ENCODE measurements at regions not wholly inside any gene's neighbourhood (a gene's known extent, or its start where the extent isn't known, plus 50 kb on each side); places are given as distances from the start of the nearest gene placed in this dataset.

GRCh38 chr5:152568016-152568415, 162.9 kb upstream of the NMUR2 start:
- Mint-ChIP-seq H3K4me1 (no peaks in the 10 kb centered on the region), H3K27me3 (ENCODE audit: insufficient read depth) (no peaks in the 10 kb centered on the region), H3K4me3 (no peak overlapping the region), H3K36me3 (ENCODE audit: low read depth) (no peaks in the 10 kb centered on the region), H3K27ac (no peak overlapping the region), H3K9me3 (peaks cover 15% of the 10 kb centered on the region)
- TF ChIP-seq, protein P1, sequence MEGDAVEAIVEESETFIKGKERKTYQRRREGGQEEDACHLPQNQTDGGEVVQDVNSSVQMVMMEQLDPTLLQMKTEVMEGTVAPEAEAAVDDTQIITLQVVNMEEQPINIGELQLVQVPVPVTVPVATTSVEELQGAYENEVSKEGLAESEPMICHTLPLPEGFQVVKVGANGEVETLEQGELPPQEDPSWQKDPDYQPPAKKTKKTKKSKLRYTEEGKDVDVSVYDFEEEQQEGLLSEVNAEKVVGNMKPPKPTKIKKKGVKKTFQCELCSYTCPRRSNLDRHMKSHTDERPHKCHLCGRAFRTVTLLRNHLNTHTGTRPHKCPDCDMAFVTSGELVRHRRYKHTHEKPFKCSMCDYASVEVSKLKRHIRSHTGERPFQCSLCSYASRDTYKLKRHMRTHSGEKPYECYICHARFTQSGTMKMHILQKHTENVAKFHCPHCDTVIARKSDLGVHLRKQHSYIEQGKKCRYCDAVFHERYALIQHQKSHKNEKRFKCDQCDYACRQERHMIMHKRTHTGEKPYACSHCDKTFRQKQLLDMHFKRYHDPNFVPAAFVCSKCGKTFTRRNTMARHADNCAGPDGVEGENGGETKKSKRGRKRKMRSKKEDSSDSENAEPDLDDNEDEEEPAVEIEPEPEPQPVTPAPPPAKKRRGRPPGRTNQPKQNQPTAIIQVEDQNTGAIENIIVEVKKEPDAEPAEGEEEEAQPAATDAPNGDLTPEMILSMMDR (conservative IDR thresholded peaks at IDR 0.05): no peak
- no peak for DNase-seq
- WGBS, 2 experiments (ENCODE audit: insufficient coverage in 1 of 2, insufficient read length in 1 of 2): 80 to 87% methylated on average over 1 to 2 of the region's 2 CpGs
- Histone ChIP-seq H3K4me1 (ENCODE audit: control insufficient read depth, insufficient read depth, low read length) (no peaks in the 10 kb centered on the region), H3K4me3 (ENCODE audit: low read length) (no peak overlapping the region), H3K9me3 (ENCODE audit: control insufficient read depth, low read length) (peaks cover 23% of the 10 kb centered on the region), H3K27me3 (ENCODE audit: control insufficient read depth, insufficient read depth, low read length, poor library complexity, severe bottlenecking) (no peaks in the 10 kb centered on the region), H3K9ac (ENCODE audit: extremely low read depth, low read length, poor library complexity, severe bottlenecking) (no peak overlapping the region), H3K36me3 (ENCODE audit: control insufficient read depth, insufficient read depth, low read length) (no peaks in the 10 kb centered on the region), H3K27ac (ENCODE audit: low read depth, low read length) (no peak overlapping the region)

DNA sequence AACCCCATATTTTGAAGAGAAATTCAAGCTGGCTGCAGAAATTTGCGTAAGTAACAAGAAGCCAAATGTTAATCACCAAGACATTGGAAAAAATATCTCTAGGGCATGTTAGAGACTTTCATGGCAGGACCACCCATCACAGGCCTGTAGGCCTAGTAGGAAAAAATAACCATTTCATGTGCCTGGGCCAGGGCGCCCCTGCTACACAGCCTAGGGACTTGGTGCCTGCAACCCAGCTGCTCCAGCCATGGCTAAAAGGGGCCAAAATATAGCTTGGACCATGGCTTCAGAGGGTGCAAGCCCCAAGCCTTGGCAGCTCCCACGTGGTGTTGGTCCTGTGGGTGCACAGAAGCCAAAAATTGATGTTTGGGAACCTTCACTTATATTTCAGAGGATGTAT, 167.7 kb upstream of the NMUR2 start:
- Histone ChIP-seq H3K9ac (ENCODE audit: extremely low read depth, low read length, poor library complexity, severe bottlenecking) (no peak overlapping the region), H3K36me3 (ENCODE audit: control insufficient read depth, insufficient read depth, low read length) (no peaks in the 10 kb centered on the region), H3K27ac (ENCODE audit: low read depth, low read length) (no peak overlapping the region), H3K4me1 (ENCODE audit: control insufficient read depth, insufficient read depth, low read length) (no peaks in the 10 kb centered on the region), H3K4me3 (ENCODE audit: low read length) (no peak overlapping the region), H3K9me3 (ENCODE audit: control insufficient read depth, low read length) (peaks cover 9% of the 10 kb centered on the region), H3K27me3 (ENCODE audit: control insufficient read depth, insufficient read depth, low read length, poor library complexity, severe bottlenecking) (no peaks in the 10 kb centered on the region)
- TF ChIP-seq, protein P1 (conservative IDR thresholded peaks at IDR 0.05): no peak
- H3K4me1 Mint-ChIP-seq: no peaks in the 10 kb centered on the region
- no peak overlapping the region for H3K27ac Mint-ChIP-seq
- H3K4me3 Mint-ChIP-seq: no peak overlapping the region
- peaks cover 22% of the 10 kb centered on the region for H3K9me3 Mint-ChIP-seq
- no peaks in the 10 kb centered on the region for H3K27me3 Mint-ChIP-seq (ENCODE audit: insufficient read depth)
- no peaks in the 10 kb centered on the region for H3K36me3 Mint-ChIP-seq (ENCODE audit: low read depth)
- DNase-seq: no peak
- WGBS, 2 experiments (ENCODE audit: insufficient coverage in 1 of 2, insufficient read length in 1 of 2): 82 to 90% methylated on average over 3 of the region's 3 CpGs

DNA sequence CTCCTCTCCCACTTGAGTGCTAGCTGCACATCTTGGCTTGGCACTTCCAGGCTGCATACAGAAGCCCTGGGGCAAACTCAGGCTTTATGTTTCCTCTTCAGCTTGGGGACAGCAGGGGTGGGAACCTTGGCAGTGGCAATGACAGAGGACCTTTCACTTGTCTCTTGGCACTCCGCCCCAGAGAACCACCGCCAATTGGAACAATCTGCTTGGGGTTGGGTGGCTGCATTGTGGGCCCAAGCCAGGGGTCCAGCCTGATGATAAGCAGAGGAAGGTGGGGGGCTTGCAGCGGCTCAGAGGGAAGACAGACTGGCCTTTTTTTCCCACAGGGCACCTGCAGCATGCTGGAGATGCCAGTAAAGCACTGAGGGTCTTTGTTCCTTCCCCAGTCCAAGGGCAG, 179.0 kb upstream of the NMUR2 start:
- Histone ChIP-seq H3K9me3 (ENCODE audit: control insufficient read depth, low read length) (no peaks in the 10 kb centered on the region), H3K4me1 (ENCODE audit: control insufficient read depth, insufficient read depth, low read length) (no peaks in the 10 kb centered on the region), H3K36me3 (ENCODE audit: control insufficient read depth, insufficient read depth, low read length) (no peaks in the 10 kb centered on the region), H3K27ac (ENCODE audit: low read depth, low read length) (no peak overlapping the region), H3K4me3 (ENCODE audit: low read length) (no peak overlapping the region), H3K9ac (ENCODE audit: extremely low read depth, low read length, poor library complexity, severe bottlenecking) (no peak overlapping the region), H3K27me3 (ENCODE audit: control insufficient read depth, insufficient read depth, low read length, poor library complexity, severe bottlenecking) (no peaks in the 10 kb centered on the region)
- no peak overlapping the region for H3K27ac Mint-ChIP-seq
- H3K4me3 Mint-ChIP-seq: no peak overlapping the region
- no peaks in the 10 kb centered on the region for H3K36me3 Mint-ChIP-seq (ENCODE audit: low read depth)
- 93 to 100% methylated on average over 3 of the region's 3 CpGs for WGBS, 2 experiments (ENCODE audit: insufficient coverage in 1 of 2, insufficient read length in 1 of 2)
- DNase-seq: no peak
- peaks cover 9% of the 10 kb centered on the region for H3K9me3 Mint-ChIP-seq
- TF ChIP-seq, protein P1 (conservative IDR thresholded peaks at IDR 0.05): no peak
- no peaks in the 10 kb centered on the region for H3K27me3 Mint-ChIP-seq (ENCODE audit: insufficient read depth)
- H3K4me1 Mint-ChIP-seq: no peaks in the 10 kb centered on the region

Measured in endodermal cell (in vitro differentiated cells).